Muscle of arm (tissue), 1 donor: ENCODE measurements at regions not wholly inside any gene's neighbourhood (a gene's known extent, or its start where the extent isn't known, plus 50 kb on each side); places are given as distances from the start of the nearest gene placed in this dataset.
"Not testable (repeated sequence)": the region's sequence is repeated elsewhere in the genome, so short reads cannot be mapped to it uniquely, and the experiment has no call there.

Source experiments
- DNase-seq: peaks from one replicate; pipeline ENCODE4 v3.0.0-alpha.2; 2013

GRCh38 chr9:135403733-135404450 lies 75.7 kb upstream of the PPP1R26 start:
- DNase-seq, result no peak

- DNase-seq, result no peak
Observed at GRCh38 chr9:135404451-135405144, 75.0 kb upstream of the PPP1R26 start.

- DNase-seq, result not testable (repeated sequence)
Observed at GRCh38 chr9:135405145-135405464, 74.5 kb upstream of the PPP1R26 start.

GRCh38 chr9:135408476-135409254 lies 70.9 kb upstream of the PPP1R26 start:
- DNase-seq, result no peak

- DNase-seq, result no peak
Observed at GRCh38 chr9:135409286-135410200, 70.0 kb upstream of the PPP1R26 start.

- DNase-seq, result no peak
Observed at GRCh38 chr9:135410421-135410820, 69.2 kb upstream of the PPP1R26 start.

GRCh38 chr9:135410831-135411473 lies 68.6 kb upstream of the PPP1R26 start:
- DNase-seq, result no peak

- not testable (repeated sequence) for DNase-seq
Observed at GRCh38 chr9:135411605-135412004, 68.0 kb upstream of the PPP1R26 start.

GRCh38 chr9:135412315-135413085 lies 67.1 kb upstream of the PPP1R26 start:
- peak; percentile 73 for DNase-seq

GRCh38 chr9:135413086-135413375 lies 66.6 kb upstream of the PPP1R26 start:
- no peak for DNase-seq

GRCh38 chr9:135413461-135413860 lies 66.1 kb upstream of the PPP1R26 start:
- no peak for DNase-seq

- DNase-seq, result no peak
Observed at GRCh38 chr9:135414293-135414692, 65.3 kb upstream of the PPP1R26 start.

- no peak for DNase-seq
Observed at GRCh38 chr9:135415586-135415985, 64.0 kb upstream of the PPP1R26 start.

GRCh38 chr9:135416664-135417290 lies 62.8 kb upstream of the PPP1R26 start:
- DNase-seq, result no peak

- DNase-seq, result no peak
Observed at GRCh38 chr9:135418161-135418560, 61.4 kb upstream of the PPP1R26 start.

GRCh38 chr9:135419106-135419505 lies 60.5 kb upstream of the PPP1R26 start:
- no peak for DNase-seq

GRCh38 chr9:135422341-135422944 lies 57.1 kb upstream of the PPP1R26 start:
- DNase-seq, result no peak

- no peak for DNase-seq
Observed at GRCh38 chr9:135423725-135424124, 55.9 kb upstream of the PPP1R26 start.
